Stimulated activated CD4-positive, alpha-beta T cell treated with anti-CD3 and anti-CD28 coated beads, TNF-alpha, amount 100 ng/mL, for 1 hour (primary cell): ENCODE measurements at regions not wholly inside any gene's neighbourhood (a gene's known extent, or its start where the extent isn't known, plus 50 kb on each side); places are given as distances from the start of the nearest gene placed in this dataset.
"Not testable (repeated sequence)": the region's sequence is repeated elsewhere in the genome, so short reads cannot be mapped to it uniquely, and the experiment has no call there.

Source experiments
- DNase-seq, 3 donors: peaks; one replicate each; pipeline ENCODE4 v3.0.0-alpha.2; 2020; ENCODE audit warnings: low read depth in 3 of 3, low spot score in 1 of 3

- no peak for DNase-seq
These were observed 354.0 kb upstream of the BOD1L1 start for GRCh38 chr4:13981499-13981898.

DNA sequence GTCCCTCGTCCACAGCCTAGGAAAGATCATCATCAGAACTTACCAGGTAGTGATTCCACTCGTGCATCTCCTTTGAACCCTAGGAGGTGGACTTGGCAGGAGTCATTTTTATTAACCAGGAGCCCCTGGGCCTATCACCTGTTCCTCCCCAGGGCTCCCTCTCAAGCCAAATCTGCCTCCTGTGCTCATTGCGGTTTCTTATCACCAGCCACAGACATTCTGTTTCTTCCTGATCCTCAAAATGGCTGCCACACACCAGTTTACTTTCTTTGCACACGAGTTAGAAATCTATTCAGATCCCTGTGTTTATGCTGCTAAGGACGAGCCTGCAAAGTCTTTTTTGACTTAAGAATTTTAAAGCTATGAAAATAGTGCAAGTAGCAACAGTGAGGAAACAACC lies 354.5 kb upstream of the BOD1L1 start:
- DNase-seq: no peak

GRCh38 chr4:13983189-13983790 lies 355.8 kb upstream of the BOD1L1 start:
- DNase-seq: no peak

DNA sequence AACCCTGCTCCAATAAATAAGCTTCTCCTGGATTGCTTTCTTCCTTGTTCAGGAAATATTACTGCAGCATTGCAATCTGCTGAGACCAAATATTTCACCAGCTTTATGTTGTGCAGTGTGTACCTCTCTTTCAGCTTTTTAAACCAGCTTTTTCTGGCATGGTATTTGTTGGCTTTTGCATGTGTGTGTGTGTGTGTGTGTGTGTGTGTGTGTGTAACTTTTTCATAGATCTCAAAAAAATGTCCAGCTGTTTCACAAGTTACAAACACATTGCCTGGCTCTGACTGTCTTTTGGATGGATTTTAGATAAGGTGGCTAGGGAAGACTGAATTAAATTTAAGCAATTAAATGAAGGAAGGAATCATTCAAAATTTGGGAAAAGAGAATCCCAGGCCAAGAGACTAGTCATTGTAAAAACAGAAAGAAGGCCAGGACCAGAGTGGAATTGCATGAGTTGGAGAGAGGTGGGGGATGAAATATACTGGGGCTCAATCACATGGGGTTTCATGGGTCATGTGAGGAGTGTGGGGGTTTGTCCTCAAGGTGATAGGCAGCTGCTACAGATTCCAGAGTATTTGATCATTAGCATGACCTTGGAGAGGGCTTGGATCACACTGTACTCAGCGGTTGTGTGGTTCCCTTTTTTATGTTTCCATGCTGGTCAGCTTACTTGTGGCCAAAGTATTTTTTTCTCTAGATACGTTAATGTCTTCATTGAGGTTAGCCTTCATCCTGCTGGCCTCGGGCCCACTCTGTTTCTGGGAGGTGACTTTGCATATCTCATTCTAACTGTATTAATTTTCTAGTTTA lies 357.7 kb upstream of the BOD1L1 start:
- no peak for DNase-seq

- DNase-seq: no peak
These were observed 358.3 kb upstream of the BOD1L1 start for GRCh38 chr4:13985837-13986236.

DNA sequence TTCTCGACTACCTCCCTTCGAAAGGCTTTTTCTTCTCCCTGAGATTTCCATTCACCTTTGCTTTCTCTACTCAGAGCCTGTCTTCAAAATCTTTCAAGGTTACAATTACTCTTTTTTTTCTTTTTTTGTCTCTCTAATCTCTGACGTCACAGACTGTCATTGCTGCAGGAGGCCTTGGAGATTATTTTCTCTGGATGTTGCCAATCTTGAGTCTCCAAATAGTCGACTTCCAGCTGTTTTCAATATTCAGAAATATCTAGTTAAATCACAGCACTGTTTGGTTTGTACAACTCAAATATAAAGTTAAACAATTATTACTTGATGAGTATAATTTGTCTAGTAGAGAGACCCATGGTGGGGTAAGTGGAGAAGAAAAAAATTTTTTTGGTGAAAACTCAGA lies 359.0 kb upstream of the BOD1L1 start:
- no peak for DNase-seq

DNA sequence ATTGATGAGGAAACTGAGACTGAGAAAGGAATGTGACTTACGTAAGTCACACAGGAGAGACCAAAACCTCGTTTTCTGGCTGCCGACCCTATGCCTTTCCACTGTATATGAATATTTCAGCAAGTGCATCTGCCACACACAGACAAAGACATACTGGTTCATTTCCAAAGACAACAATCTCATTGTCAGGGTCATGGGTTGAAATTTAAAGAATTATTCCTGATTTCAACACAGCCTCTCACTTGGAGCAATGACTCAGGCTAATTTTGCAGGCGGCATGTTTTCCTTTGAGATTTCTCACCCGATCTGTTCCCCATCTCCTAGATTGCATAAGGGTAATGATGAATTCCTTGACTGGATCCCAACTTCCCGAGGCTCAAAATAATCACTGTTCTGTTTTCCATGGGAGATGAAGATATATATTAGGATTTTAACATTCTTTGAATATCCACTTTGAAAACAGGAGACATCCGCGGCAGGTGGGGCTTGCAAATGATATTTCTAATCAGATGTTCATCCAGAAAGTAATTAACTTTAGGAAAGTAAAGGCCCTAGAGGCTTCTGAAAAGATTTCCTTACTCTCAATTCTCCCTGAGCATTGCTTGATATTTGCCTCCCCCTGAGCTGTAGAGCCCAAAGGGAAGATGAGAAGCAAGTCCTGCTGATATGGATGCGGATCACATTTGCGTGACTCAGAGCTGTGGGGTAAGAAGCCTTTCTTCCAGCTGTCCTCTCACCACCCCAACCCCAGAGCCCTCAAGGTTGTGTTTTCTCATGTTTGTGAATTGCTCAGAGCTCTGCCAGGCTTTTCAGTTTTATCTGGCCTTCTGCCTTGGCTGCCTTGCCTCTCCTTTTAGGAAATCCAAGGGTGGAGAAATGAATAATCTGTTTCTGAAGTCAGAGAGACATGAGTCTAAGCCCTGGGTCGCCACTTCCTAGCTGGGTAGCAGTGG lies 361.1 kb upstream of the BOD1L1 start:
- DNase-seq: no peak

- no peak for DNase-seq
These were observed 362.0 kb upstream of the BOD1L1 start for GRCh38 chr4:13989501-13989900.

DNA sequence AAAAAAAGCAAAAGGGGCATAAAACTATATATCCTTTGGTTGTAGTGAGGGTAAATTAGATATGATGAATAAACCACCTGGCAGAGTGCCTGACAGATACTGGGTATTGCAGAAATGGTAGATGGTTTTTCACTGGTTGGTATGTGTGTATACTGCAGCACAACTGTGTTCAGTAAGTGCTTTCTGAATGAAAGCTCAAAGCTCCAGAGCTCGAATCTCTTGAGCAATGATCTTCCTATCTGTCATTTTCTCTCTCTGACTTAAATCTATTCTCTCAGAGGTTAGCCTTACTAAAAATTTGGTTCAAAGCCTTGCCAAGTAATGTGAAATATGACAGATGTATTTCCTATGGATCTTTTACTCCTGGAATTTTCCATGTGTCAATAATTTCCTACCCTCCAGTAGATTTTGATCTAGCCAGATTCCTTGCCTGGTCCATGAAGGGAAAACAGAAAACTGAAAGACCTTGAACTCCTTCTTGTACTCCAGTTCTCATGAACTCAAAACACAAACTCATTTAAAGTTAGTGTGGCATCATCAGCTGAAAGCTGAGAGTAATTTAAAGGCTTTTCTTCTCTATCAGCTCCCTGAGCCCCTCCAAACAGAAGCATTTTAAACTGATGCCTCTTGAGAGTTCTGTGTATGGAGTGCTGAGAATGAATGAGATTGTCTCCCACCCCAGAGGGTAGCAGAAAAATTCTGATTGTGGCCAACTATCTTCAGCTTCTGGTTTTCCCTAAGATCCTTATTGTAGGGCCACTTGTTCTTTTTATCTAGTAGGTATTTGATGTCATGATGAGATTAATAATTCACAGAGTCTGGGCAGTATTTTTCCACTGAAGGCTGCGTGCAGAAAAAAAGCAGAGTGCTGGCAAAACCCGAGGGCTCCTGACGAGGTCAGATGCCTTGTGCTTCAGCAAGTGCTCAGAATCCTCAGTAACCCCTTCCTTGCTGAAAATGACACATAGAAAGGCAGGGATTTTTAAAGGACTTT lies 363.4 kb upstream of the BOD1L1 start:
- DNase-seq: no peak

DNA sequence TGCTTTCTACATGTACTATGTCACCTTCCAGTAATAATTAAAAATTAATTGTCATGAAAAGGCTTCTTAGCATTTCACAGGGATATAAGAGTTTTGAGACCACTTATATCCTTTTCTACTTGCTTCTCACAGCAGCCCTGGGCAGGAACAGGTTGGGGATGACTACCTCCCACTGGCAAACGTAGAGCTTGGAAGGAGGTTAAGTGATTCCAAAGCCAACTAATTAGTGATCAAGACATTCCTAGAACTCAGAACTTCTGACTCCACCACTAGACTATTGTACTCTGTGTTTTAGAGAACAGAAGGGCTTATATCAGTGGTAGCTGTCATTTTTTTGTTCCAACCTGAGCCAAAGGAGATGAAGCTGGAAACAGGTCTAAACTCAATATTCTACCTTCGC lies 364.5 kb upstream of the BOD1L1 start:
- no peak for DNase-seq

GRCh38 chr4:13992975-13993520 lies 365.5 kb upstream of the BOD1L1 start:
- no peak for DNase-seq

GRCh38 chr4:13994016-13994415 lies 366.5 kb upstream of the BOD1L1 start:
- no peak for DNase-seq

DNA sequence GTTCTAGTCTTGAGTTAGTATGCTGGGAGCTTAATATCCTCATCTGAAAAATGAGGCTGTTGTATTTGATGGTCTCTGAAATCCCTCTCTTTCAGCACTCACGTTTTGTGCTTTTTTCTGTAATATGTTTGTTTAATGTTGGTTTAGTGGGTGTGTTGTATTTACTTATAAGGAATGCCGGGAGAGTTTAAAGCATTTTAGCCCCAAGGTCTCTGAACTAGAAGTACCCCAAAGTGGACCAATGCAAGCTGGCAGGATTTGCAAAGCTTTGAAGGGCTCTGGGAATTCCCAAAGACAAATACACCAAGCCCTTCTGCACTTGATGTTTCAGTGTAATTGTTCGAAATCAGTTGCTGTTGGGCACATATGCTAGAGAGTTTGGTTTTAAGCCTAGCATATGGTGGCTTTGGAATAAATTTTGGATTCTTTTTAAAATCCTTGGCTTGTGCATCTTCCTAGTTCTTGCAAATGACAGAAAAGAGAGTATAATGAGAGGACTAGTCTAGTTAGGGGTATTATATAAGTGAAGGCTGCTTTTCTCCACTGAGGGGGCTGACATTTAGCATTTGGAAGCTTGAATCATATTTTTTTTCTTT lies 371.4 kb upstream of the BOD1L1 start:
- no peak for DNase-seq

- DNase-seq: no peak
These were observed 372.7 kb upstream of the BOD1L1 start for GRCh38 chr4:14000091-14000814.

DNA sequence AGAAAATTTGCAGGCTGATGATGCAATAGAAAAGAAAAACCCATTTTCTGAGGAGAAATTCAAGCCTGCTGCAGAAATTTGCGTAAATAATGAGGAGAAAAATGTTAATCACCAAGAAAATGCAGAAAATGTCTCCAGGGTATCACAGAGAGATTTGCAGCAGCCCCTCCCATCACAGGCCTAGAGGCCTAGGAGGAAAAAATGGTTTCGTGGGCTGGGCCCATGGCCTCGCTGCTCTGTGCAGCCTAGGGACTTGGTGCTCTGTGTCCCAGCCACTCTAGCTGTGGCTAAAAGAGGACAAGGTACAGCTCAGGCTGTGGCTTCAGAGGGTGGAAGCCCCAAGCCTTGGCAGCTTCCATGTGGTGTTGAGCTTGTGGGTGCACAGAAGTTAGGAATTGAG lies 374.8 kb upstream of the BOD1L1 start:
- DNase-seq: not testable (repeated sequence)

- no peak for DNase-seq
These were observed 381.0 kb upstream of the BOD1L1 start for GRCh38 chr4:14008494-14008893.

GRCh38 chr4:14018191-14018853 lies 390.8 kb upstream of the BOD1L1 start:
- no peak for DNase-seq

DNA sequence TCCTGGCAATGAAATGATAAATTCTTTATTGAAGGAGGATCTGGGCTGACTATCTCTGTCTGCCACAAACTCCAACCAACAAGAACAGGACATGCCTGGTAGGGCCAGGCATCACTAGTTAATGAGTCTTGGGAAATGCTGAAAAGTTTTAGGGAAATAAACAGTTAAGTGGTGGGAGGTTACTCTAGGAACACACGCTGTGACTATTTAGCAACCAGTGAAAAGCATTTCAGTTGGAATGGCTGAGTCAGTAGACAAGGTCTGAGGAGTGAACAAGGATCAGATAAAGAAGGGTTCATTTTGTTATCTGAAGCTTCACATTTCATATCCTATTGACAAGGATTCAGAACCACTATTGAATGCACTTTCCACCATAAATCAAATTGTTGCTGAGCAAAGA lies 394.9 kb upstream of the BOD1L1 start:
- DNase-seq: no peak

DNA sequence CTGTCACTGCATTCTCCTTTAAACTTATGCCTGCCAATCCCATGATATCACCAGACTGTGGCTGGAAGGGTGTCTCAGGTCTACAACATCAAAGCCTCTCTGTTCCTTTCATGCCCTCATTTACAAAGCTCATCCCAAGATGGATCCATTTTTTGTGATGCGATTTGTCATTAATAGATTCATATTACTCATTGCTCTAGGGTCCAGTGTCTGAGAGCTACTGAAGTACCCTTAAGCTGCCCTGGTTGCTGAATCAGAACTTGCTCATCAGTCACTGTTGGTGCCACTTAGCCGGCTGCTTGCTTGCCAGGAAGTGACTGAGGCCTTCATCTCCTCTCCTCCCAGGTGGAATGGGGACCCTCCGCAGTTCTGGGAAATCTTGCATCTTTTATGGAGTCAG lies 395.5 kb upstream of the BOD1L1 start:
- no peak for DNase-seq
